Fibroblast of upper back skin (primary cell): ENCODE measurements at regions not wholly inside any gene's neighbourhood (a gene's known extent, or its start where the extent isn't known, plus 50 kb on each side); places are given as distances from the start of the nearest gene placed in this dataset.
"Not testable (repeated sequence)": the region's sequence is repeated elsewhere in the genome, so short reads cannot be mapped to it uniquely, and the experiment has no call there.

ENCODE experiments used
- DNase-seq: peaks from one replicate; pipeline ENCODE4 v3.0.0-alpha.2; 2013

GRCh38 chr6:113697632-113698410, 159.3 kb upstream of the MARCKS start:
- DNase-seq = peak; percentile 91

- no peak for DNase-seq
Observed at GRCh38 chr6:113699239-113699638, 157.9 kb upstream of the MARCKS start.

- DNase-seq = no peak
Observed at GRCh38 chr6:113701552-113702254, 155.4 kb upstream of the MARCKS start.

- DNase-seq = no peak
Observed at GRCh38 chr6:113707194-113707593, 150.0 kb upstream of the MARCKS start.

- no peak for DNase-seq
Observed at GRCh38 chr6:113709936-113710509, 147.1 kb upstream of the MARCKS start.

GRCh38 chr6:113713665-113714064, 143.5 kb upstream of the MARCKS start:
- DNase-seq = no peak

- no peak for DNase-seq
Observed at GRCh38 chr6:113718588-113718987, 138.6 kb upstream of the MARCKS start.

GRCh38 chr6:113719064-113719463, 138.1 kb upstream of the MARCKS start:
- DNase-seq = no peak

- DNase-seq = peak; percentile 40
Observed at GRCh38 chr6:113719545-113719944, 137.6 kb upstream of the MARCKS start.

- no peak for DNase-seq
Observed at GRCh38 chr6:113723182-113723581, 134.0 kb upstream of the MARCKS start.

- not testable (repeated sequence) for DNase-seq
Observed at GRCh38 chr6:113724927-113725326, 132.2 kb upstream of the MARCKS start.

- no peak for DNase-seq
Observed at GRCh38 chr6:113731541-113731940, 125.6 kb upstream of the MARCKS start.

GRCh38 chr6:113732384-113732966, 124.7 kb upstream of the MARCKS start:
- DNase-seq = peak; percentile 31

- peak; percentile 41 for DNase-seq
Observed at GRCh38 chr6:113733381-113733780, 123.8 kb upstream of the MARCKS start.

GRCh38 chr6:113734982-113735381, 122.2 kb upstream of the MARCKS start:
- DNase-seq = peak; percentile 50

GRCh38 chr6:113735491-113735890, 121.7 kb upstream of the MARCKS start:
- DNase-seq = no peak

GRCh38 chr6:113736978-113737377, 120.2 kb upstream of the MARCKS start:
- DNase-seq = no peak

GRCh38 chr6:113739041-113739655, 118.0 kb upstream of the MARCKS start:
- no peak for DNase-seq

GRCh38 chr6:113741651-113742050, 115.5 kb upstream of the MARCKS start:
- DNase-seq = no peak

GRCh38 chr6:113742342-113742741, 114.8 kb upstream of the MARCKS start:
- DNase-seq = no peak

GRCh38 chr6:113744861-113745260, 112.3 kb upstream of the MARCKS start:
- DNase-seq = no peak

GRCh38 chr6:113750151-113750855, 106.8 kb upstream of the MARCKS start:
- DNase-seq = no peak

GRCh38 chr6:113754291-113754690, 102.9 kb upstream of the MARCKS start:
- no peak for DNase-seq
